HG03521 (cell line): ENCODE measurements at regions not wholly inside any gene's neighbourhood (a gene's known extent, or its start where the extent isn't known, plus 50 kb on each side); places are given as distances from the start of the nearest gene placed in this dataset.
"Not testable (repeated sequence)": the region's sequence is repeated elsewhere in the genome, so short reads cannot be mapped to it uniquely, and the experiment has no call there.

Experiments used
- ATAC-seq: cut with Tn5 transposase; IDR thresholded peaks from one replicate; pipeline ENCODE4 v1.9.1; 2021; ENCODE audit warnings: mild to moderate bottlenecking, moderate library complexity; ENCODE audit not compliant: unreplicated experiment

DNA sequence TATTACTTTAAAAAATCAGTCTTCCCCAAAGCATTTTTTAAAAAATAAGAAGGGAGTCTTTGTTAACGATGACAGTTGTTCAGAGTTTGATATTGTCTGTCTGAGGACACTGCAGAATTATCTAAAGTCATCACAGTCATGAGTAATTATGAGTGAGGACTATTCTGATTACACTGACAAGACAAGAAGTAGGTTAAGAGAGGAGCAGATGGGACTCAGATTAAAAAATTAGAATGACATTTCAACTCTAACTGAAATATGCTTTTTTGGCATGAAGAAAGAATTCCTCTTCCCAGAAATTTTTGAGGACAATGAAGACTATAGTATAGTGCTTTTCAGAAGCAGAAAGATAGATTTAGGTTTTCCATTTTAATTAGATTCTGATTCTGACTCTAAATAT, 456.5 kb downstream of the EPHA7 start:
- ATAC-seq, result no peak

DNA sequence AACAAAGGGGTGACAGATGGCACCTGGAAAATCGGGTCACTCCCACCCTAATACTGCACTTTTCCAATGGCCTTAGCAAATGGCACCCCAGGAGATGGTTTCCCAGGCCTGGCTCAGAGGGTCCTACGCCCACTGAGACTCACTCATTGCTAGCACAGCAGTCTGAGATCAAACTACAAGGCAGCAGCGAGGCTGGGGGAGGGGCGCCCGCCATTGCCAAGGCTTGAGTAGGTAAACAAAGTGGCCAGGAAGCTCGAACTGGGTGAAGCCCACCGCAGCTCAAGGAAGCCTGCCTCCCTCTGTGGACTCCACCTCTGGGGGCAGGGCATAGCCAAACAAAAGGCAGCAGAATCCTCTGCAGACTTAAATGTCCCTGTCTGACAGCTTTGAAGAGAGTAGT, 467.2 kb downstream of the EPHA7 start:
- ATAC-seq, result not testable (repeated sequence)

DNA sequence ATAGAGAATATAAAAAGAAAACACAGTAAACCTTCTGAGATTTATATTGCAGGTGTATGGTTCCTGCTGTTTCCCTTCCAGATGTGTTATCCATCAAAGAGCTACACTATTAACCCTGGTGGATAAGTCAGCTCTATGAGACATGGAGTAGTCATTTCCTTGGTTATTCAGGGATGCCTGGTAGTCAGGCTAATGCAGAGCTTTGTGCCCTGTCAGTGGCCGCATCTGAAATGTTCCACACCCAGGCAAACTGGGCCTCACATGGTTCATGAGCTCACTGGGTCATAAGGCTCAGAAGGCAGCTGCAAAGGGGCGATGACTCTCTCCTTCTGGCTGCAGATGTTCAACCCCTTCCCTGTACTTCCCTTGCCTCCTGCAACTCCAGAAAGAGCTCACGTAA, 473.6 kb downstream of the EPHA7 start:
- ATAC-seq, result no peak

DNA sequence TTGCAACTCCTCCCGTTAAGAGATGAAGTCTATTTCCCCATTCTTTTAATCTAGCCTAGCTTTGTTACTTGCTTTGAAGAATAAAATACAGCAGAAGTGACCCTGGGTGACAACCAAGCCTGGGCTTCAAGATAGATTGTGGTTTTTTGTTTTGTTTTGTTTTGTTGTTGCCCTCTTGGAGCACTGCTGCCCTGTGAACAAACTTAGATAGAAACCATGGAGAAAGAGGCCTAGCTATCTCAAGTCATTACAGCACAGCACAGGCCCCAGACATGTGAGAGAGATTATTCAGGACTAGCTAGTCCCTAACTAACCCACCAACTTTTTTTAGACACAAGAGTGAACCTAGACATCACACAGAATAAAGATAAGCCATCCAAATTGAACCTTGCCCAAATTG, 475.2 kb downstream of the EPHA7 start:
- ATAC-seq, result no peak

DNA sequence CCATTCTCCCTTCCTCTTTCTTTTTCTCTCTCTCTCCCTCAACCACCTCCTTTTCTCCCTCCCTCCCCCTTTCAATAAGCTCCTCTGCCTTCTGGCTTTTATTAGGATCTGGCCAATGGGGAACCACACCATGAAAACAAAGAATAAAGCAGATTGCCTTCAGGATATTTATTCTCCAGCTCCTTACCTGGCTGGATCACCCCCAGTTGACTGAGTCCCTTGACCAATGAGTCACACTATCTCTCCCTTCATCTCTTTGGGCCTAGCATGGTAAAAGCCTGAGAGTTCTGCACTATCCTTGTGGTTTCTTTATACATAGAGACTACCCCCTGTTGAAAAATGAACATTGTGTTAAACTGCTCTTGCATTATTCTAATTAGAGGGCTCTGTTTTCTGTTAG, 476.8 kb downstream of the EPHA7 start:
- ATAC-seq, result no peak

DNA sequence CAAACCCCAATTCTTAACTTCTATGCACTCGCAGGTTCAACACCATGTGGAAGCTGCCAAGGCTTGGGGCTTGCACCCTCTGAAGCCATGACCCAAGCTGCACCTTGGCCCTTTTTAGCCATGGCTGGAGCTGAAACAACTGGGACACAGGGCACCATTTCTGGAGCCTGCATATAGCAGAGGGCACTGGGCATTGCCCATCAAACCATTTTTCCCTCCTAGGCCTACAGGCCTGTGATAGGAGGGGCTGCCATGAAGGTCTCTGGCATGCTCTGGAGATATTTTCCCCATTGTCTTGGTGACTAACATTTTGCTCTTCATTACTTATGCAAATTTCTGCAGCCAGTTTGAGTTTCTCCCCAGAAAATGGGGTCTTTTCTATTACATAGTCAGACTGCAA, 484.7 kb downstream of the EPHA7 start:
- no peak for ATAC-seq

DNA sequence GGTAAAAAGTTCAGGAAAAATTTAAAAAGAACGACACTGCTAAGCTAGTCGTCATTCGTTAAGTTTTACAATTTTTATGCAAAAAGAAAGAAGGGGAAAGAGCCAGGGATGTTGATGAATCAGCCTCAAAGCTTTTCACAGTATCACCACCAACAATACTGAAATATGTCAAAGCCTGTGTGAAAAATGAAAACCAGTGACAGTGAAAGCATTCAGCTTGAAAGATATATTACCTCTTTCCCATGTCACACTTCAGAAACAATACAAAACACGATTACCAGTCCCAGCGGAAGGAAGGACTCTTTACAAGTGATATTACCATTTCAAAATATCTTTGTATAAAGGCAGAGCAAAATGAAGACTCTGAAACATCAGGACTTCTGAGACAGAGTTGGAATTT, 489.2 kb downstream of the EPHA7 start:
- no peak for ATAC-seq

DNA sequence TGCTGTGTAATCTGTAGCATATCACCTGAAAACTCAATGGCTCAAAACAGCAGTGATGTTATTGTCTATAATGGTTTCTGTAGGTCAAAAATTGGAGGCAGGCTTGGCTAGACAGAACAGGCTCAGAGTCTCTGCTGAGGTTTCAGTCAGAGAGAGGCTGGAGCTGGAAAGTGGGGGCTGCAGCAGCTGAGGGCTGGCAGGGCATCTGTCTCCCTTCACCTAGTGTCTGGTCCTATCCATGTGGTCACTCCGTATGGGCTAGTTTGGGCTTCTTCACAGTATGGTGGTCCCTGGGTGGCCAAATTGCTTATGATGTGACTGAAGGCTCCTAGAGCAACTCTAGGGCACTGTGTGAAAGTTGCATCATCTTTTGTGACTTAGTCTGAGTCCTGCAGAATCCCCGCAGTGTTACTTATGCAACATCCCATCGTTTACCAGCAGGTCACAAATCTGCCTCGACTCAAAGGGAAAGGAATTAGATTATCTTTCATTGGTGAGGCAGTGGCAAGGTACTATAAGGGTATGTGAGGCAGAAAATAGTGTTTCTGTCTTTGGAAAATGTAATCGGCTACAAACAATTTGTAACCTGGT, 497.0 kb downstream of the EPHA7 start:
- no peak for ATAC-seq

DNA sequence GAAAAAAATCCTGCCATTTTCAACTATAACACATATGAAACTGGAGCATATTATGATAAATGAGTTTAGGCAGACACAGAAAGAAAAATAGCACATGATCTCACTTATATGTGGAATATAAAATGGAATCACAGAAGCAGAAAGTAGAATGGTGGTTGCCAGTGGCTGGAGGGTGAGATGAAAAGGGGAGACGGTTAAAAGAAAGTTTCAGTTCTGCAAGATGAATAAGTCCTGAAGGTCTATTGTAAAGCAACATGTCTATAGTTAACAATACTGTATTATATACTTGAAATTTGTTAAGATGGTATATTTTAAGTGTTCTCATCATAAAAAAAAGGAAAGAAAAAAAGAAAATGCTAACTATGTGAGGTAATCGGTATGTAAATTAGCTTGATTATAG, 503.9 kb downstream of the EPHA7 start:
- ATAC-seq, result no peak

DNA sequence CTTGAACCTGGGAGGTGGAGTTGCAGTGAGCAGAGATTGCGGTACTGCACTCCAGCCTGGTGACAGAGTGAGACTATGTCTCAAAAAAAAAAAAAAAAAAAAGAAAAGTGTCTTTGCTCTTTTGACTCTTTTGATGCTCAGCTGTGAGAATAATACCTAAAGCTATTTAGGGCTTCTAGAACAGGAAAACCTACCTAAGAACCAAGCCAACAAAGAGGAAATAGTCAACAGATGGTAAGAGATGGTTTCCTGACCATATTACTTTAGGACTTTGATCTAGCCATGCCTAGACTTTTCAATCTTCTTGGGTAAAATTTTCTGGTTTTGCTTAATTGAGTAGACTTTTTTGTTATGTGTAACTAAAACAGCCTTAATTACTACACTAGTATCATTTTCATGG, 508.1 kb downstream of the EPHA7 start:
- ATAC-seq, result no peak

DNA sequence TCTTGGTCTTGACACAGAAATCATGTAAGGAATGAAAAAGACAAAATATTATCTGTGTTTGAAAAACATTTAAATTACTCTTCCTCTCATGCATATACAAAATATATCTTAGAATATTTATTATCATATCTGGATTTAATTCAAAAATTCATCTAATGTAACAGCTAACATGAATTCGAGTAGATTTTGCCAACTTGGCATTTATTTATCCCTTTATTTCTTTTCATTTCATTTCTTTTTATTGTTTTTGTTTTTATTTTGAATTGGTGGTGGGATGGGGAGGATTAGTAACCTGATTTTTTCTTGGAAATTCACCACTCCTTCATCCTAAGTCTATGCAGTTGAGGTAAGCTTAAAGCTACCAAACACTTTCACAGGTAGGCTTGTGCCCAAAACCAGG, 508.7 kb downstream of the EPHA7 start:
- ATAC-seq, result no peak

DNA sequence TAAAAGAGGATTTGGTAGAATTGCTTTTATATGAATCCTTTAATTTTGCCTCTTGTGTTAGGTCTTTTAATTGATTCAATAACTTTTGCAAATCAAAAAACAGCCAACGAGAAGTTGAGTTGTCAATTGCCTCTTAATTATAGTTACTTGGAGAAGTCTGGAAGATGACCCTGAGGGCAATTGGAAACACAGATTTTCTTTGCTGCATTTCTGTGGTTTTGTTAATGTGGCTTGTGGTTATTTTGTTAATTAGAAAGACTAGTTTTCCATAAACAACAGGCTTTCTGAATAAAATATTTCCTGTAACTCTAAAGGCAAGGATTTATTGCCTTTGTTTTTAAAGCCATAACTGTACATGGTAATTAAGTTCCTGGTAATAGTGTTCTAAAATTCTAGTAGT, 513.0 kb downstream of the EPHA7 start:
- ATAC-seq, result no peak

DNA sequence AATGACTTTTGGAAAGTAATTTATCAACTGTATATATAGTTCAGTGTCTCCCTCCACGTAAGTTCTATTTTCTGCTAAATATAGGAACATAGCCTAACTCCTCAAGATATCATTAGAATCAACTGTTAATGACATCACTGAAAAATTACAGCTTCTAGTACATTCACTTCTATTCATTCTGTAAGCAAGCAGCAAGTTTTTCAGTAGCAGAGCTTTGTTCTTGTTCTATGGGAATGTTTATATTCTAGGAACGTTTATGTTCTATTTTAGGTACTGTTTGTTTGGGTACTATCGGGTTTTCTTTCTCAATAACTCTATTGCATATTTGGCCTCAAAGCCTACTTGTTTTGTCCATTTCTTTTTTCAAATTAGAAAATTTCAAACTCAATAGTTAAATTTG, 525.6 kb downstream of the EPHA7 start:
- ATAC-seq, result no peak

DNA sequence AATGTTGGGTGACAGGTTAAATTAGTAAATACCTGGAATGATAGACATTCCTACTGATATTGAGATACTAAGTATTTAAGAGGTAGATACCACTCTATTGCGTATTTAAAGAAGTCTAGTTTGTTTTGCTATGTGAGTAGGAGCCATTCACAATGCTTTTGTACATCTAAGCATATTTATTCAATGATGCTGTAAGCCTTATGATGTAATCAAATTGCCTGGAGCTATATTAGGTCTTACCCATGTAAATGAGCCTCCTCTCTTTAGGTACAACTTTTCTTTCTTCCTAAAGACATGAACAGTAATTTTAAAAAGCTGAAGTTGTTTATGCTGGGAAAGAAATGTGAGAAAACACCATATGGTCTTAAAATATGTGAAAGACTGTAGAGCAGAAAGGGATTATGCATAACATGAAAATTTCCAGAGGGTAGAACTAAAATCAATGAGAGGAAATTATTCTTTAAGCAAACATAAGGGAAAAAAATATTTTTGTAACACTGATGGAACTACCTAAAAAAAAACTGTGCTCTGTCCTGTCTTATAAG, 526.7 kb downstream of the EPHA7 start:
- ATAC-seq, result no peak

DNA sequence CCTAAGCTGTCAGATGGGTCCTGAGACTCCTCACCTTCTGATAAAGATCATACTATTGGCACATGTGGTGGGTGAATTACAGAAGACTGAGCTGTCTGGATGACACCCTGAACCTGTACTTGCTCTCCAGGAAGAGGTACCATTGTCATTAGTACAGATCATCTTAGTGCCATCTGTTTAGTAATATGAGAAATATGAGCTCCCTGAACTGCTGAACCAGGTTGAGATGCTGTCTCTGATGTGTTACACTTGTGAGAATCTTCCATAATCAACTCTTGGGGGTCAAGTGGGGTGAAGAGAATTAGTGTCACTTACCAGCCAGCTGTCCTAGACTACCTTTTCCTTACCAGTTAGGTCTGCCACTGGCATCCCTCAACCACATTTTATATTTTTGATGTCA, 531.0 kb downstream of the EPHA7 start:
- ATAC-seq, result no peak

DNA sequence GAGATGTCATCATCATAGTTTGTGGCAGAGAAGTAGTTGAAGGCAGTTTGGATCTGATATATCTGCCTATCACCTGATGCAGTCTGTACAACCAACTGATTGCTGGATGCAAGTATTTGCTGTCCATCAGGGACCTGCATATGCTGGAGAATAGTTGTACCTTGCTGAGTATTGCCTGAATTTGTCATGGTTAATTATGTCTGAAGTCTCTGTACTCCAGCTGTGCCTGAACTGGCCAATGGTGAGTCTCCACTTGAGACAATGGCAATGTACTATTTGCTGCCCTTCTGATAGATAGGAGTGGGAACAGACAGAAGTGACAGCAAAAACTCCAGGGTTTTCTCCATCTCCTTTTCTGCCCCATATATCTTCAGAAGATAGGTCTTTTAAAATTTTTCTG, 531.5 kb downstream of the EPHA7 start:
- no peak for ATAC-seq

DNA sequence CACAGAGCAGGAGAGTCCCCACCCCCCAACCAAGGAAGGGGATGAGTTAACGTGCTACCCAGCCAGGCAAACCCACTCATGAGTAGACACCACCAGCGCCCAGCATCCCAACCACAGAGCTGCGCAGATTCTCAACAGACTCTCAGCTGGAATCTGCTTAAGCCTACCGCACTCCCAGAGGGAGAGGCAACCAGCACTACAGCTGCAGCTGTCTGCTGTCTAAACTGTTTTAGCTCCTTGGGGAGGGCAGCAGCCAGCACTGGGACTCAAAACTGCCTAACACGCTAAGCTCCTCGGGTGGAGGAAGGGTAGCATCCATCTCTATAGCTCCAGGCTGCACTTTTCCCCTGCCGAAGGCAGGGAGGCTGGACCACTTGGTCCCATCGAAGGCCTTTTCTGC, 539.8 kb downstream of the EPHA7 start:
- ATAC-seq, result no peak

DNA sequence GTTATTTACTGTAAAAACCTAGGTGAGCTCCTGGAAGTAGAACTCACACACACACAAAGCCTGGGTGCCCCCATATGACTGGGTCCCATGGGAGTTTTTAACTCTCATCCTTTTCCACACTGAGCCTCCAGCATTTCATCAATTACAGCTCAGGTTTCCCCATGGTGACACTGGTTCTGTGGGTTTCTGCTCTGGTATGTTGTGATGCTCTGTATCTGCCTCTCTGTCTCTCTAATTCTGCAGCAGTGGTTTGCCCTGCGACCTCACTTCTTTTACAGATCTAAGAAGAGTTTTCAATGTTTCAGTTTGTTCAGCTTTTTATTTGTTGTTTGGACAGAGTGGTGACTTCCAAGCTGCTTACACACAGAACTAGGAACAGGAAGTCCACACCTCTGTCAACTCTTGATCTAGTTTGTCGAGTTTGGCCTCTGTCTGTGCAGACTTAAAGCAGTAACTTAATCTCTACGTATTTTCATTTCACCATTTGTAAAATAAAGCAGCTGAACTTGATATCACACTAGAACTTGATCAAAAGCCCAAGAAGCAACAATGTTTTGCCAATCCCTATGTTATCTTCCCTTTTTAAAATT, 554.3 kb downstream of the EPHA7 start:
- ATAC-seq, result no peak

DNA sequence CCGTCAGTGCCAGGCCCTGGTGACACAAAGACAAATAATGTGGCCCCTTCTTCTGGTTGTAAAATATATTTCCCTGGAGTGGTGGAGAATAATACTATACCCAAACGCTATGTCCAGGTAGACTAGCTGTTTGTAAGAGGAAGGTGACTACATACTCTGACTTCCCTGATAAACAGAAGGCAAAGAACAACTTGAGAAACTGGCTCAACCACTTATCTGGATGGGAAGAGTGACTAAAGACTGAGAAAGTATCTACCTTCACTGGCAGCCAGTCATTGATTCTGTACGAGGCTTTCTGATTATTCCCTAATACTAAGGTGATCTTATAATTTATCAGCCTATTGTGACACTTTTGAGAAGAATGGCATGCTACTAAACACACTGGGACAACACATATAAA, 569.7 kb downstream of the EPHA7 start:
- no peak for ATAC-seq

DNA sequence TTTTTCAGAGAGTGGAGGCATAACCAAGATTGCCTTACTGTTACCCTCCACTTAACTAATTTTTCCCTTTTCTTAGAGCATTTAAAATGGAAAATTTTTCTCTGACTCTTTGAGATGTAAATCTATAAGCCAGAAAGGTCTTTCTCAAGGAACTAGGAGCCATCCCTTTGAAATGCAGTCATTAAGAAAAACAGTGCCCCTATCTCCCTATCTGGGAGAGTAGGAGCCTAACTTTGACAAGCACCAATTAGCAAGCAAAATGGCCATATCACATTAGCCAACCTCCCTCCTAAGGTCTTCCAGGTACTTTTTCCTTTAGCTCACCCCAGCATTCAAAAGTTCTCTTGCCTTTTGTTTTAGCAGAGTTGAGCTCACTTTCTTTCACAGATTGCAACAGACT, 570.5 kb downstream of the EPHA7 start:
- no peak for ATAC-seq

DNA sequence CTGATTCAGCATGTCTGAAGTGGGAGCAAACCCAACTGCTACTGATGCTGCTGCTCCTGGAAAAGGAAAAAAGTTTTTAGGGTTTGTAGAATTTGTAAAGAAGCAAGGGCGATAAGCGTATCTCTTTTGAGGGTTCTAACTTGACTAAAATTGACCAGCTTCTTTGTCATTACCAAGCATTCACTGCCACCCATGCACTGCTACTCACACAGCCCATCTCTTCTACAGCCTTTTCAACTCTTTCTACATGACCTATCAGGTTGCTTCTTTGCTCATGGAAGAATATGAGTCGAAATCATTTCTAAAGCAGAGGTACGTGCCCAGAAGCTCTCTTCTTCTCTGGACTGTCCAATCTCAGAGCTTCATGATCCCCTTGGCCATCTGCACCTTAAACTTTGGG, 570.9 kb downstream of the EPHA7 start:
- ATAC-seq, result no peak

DNA sequence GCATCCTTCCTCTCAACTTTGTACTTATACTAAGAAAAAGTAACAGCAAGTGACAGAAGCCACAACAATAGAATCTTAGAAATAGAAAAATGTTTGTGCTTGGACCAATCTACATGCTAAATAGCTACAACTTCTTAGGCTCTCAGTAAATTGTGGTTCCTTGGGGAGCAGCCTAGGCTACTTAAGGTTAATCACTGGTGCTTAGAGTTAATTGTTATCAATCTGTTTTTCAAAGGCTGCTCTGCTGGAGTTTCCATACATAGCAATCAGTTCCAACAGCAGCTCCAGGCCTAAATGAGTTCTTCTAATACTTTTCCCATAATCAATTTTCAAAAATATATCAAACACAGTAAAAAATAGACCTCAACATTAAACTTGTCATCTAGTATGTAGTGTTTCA, 571.4 kb downstream of the EPHA7 start:
- ATAC-seq, result no peak
